ENCODE measurements at regions not wholly inside any gene's neighbourhood (a gene's known extent, or its start where the extent isn't known, plus 50 kb on each side); places are given as distances from the start of the nearest gene placed in this dataset.
"Not testable (repeated sequence)": the region's sequence is repeated elsewhere in the genome, so short reads cannot be mapped to it uniquely, and the experiment has no call there.

DNA sequence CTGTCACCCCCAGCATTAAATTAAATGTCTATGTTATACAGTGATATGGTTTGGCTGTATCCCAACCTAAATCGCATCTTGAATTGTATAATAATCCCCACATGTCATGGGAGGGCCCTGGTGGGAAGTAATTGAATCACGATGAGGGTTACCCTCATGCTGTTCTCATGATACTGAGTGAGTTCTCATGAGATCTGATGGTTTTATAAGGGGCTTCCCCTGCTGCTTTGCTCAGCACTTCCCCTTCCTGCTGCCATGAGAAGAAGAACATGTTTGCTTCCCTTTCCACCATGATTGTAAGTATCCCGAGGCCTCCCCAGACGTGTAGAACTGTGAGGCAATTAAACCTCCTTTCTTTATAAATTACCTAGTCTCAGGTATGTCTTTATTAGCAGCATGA, 445.7 kb downstream of the MRPL39 start:
- TF ChIP-seq, protein P1, sequence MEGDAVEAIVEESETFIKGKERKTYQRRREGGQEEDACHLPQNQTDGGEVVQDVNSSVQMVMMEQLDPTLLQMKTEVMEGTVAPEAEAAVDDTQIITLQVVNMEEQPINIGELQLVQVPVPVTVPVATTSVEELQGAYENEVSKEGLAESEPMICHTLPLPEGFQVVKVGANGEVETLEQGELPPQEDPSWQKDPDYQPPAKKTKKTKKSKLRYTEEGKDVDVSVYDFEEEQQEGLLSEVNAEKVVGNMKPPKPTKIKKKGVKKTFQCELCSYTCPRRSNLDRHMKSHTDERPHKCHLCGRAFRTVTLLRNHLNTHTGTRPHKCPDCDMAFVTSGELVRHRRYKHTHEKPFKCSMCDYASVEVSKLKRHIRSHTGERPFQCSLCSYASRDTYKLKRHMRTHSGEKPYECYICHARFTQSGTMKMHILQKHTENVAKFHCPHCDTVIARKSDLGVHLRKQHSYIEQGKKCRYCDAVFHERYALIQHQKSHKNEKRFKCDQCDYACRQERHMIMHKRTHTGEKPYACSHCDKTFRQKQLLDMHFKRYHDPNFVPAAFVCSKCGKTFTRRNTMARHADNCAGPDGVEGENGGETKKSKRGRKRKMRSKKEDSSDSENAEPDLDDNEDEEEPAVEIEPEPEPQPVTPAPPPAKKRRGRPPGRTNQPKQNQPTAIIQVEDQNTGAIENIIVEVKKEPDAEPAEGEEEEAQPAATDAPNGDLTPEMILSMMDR (IDR thresholded peaks at IDR 0.05; ENCODE audit: low read depth, low read length), result no peak
- no peak for DNase-seq (ENCODE audit: extremely low read depth, low read depth)

DNA sequence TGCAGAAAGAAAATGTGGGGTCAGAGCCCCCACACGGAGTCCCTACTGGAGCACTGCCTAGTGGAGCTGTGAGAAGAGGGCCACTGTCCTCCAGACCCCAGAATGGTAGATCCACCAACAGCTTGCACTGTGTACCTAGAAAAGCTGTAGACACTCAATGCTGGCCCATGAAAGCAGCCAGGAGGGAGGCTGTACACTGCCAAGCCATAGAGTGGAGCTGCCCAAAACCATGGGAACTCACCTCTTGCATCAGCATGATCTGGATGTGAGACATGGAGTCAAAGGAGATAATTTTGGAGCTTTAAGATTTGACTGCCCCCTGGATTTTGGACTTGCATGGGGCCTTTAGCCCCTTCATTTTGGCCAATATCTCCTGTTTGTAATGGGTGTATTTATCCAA, 452.3 kb downstream of the MRPL39 start:
- DNase-seq (ENCODE audit: extremely low read depth, low read depth), result not testable (repeated sequence)

DNA sequence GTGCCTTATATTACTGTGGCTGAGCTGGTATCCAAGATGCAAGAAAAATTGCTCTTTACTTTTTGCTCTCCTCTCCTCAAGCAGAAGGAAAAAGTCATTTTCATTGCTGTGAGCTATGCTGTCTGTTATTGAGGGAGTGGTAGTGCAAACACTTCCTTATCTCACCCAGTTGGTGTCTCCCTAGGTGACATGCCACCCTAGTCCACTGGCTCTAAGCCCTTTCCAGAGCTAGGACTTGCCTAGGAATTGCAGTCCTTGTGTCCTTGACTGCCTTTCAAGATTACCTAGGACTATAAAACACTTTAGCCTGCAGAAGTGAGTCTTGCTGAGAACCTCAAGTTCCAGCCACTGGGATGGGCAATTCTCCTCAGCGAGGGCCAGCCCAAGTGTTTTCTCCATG, 458.3 kb downstream of the MRPL39 start:
- TF ChIP-seq, protein P1 (IDR thresholded peaks at IDR 0.05; ENCODE audit: low read depth, low read length), result no peak
- no peak for DNase-seq (ENCODE audit: extremely low read depth, low read depth)

DNA sequence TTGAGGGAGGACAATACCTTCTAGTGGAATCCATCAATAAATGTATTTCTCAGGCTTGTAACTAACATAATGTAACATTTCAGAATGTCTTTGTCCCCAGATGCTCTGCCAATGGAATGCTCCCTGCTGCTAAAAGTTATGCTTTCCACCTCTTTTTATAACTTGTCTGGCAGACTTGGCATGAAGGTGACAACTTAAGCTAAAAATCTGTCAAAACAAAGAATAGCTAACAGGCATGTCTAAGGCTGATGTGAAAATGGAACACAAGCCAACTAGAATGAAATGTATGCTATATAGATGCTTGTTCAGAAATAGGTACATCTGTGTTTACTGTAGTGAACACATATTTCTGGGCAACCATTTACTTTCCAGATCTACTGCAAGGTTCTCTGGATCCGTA, 467.9 kb downstream of the MRPL39 start:
- TF ChIP-seq, protein P1 (IDR thresholded peaks at IDR 0.05; ENCODE audit: low read depth, low read length), result no peak
- DNase-seq (ENCODE audit: extremely low read depth, low read depth), result no peak

DNA sequence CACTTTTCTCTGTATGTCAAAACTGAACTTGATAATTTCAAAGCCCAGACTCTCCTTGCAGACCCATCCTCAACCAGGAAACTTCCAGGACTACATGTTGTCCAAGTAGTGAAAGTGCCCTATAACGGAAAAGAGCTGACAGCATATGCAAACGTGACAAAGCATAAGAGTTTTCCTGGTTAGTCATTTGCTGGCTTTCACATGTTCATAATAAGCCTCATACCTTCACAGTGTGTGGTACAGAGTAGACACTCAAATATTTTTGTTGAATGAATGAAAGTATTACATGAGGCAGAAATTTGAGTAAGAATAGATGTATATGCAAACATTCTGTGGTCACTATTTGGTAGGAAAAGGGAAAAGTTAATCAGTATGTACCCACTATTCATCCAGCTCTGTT, 473.3 kb downstream of the MRPL39 start:
- TF ChIP-seq, protein P1 (IDR thresholded peaks at IDR 0.05; ENCODE audit: low read depth, low read length), result no peak
- no peak for DNase-seq (ENCODE audit: extremely low read depth, low read depth)

DNA sequence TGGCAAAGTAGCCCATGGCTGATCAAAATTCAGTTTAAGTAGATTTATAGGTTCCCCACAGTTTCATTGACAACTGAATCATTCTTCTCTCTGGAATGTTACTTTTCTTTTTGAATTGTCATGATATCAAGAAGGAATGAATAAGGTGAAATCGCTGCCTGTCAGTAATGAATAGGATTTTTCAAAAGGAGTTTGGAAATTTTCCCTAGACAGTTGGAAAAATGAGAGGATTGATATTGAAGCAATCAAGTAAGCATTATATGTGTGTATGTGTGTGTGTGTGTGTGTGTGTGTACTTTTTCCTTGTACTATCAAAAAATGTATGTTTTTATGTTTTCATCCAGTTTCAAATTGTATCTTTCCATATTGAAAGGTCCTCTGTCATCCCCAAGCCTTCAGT, 479.5 kb downstream of the MRPL39 start:
- TF ChIP-seq, protein P1 (IDR thresholded peaks at IDR 0.05; ENCODE audit: low read depth, low read length), result no peak
- DNase-seq (ENCODE audit: extremely low read depth, low read depth), result no peak

DNA sequence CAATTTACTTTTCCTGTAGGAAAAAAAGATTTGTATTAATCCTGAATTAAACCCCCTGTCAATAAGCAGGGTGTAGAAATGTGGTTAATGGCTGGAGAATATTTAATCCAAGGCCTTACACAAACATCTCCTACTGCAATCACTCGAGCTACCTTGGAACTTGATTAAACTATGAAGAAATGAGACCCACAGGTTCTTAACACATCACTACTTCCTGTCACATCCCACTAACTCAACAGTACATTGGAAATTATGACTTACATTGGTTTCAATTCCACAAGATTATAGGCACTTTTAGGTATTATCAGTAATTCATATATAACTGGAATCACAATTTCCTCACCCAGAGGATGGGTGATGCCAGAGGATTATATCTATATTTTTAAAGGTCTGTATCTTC, 480.3 kb downstream of the MRPL39 start:
- TF ChIP-seq, protein P1 (IDR thresholded peaks at IDR 0.05; ENCODE audit: low read depth, low read length), result no peak
- no peak for DNase-seq (ENCODE audit: extremely low read depth, low read depth)

DNA sequence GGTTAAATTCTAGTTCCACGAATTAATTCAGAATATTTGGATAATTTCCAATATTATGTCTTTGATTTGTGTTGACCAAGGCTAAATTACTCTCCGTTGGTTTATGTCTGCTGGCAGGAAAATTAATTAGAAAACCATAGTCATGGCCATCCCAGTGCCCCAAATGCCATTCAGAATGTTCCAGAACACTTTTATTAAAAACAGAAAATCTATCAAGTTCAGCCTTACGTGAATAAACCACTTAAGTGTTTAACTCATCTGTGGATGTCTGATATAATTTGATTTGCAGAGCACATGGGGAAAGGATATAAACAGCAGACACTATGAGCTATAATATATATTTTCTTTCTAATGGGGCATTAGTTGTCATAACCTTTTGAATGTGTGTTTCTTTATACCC, 480.7 kb downstream of the MRPL39 start:
- DNase-seq (ENCODE audit: extremely low read depth, low read depth), result no peak
- TF ChIP-seq, protein P1 (IDR thresholded peaks at IDR 0.05; ENCODE audit: low read depth, low read length), result no peak

Measured in AG09319 (cell line).